ENCODE measurements at regions not wholly inside any gene's neighbourhood (a gene's known extent, or its start where the extent isn't known, plus 50 kb on each side); places are given as distances from the start of the nearest gene placed in this dataset.

- intact Hi-C loops (cut with DNase I, micrococcal nuclease): no loop called here
- Mint-ChIP-seq H3K36me3 (ENCODE audit: low read depth) (no peaks in the 10 kb centered on the region), H3K4me3 (no peak overlapping the region), H3K9me3 (no peaks in the 10 kb centered on the region), H3K27me3 (no peaks in the 10 kb centered on the region), H3K27ac (no peak overlapping the region), H3K4me1 (ENCODE audit: low read depth) (no peaks in the 10 kb centered on the region)
- TF ChIP-seq CTCF (IDR thresholded peaks at IDR 0.05): no peak
- H3K9me3 ChIP-seq (ENCODE audit: control insufficient read depth in 1 of 2, insufficient read depth in 1 of 2, low read length in 2 of 2): no peaks in the 10 kb centered on the region
- no peaks in the 10 kb centered on the region for H3K36me3 ChIP-seq (ENCODE audit: insufficient read depth, low read length)
- no peak for DNase-seq
- no peak for ATAC-seq (ENCODE audit: poor library complexity)
- POLR2A ChIA-PET: no interaction called here
- CTCF ChIA-PET: no interaction called here
- no peaks in the 10 kb centered on the region for H3K27me3 ChIP-seq (ENCODE audit: control insufficient read depth in 1 of 2, insufficient read depth in 2 of 2, low read length in 2 of 2)
- H3K4me3 ChIP-seq (ENCODE audit: low read length): no peak overlapping the region
- no peaks in the 10 kb centered on the region for H3K4me1 ChIP-seq (ENCODE audit: insufficient read depth, low read length)
- H3K27ac ChIP-seq (ENCODE audit: low read depth in 1 of 2, low read length in 2 of 2): no peak overlapping the region
These were observed 85.7 kb upstream of the INHBA start for GRCh38 chr7:41788556-41788955.

GRCh38 chr7:41787651-41788350 is 84.9 kb upstream of the INHBA start:
- TF ChIP-seq CTCF (IDR thresholded peaks at IDR 0.05): no peak
- intact Hi-C loops (cut with DNase I, micrococcal nuclease): no loop called here
- H3K27me3 Mint-ChIP-seq: no peaks in the 10 kb centered on the region
- no peak overlapping the region for H3K4me3 Mint-ChIP-seq
- ChIA-PET POLR2A (no interaction called here), CTCF (no interaction called here)
- ATAC-seq (ENCODE audit: poor library complexity) (no peak), DNase-seq (no peak)
- H3K4me1 Mint-ChIP-seq (ENCODE audit: low read depth): no peaks in the 10 kb centered on the region
- H3K9me3 Mint-ChIP-seq: no peaks in the 10 kb centered on the region
- Histone ChIP-seq H3K4me3 (ENCODE audit: low read length) (no peak overlapping the region), H3K27ac (ENCODE audit: low read depth in 1 of 2, low read length in 2 of 2) (no peak overlapping the region), H3K27me3 (ENCODE audit: control insufficient read depth in 1 of 2, insufficient read depth in 2 of 2, low read length in 2 of 2) (no peaks in the 10 kb centered on the region), H3K36me3 (ENCODE audit: insufficient read depth, low read length) (no peaks in the 10 kb centered on the region), H3K4me1 (ENCODE audit: insufficient read depth, low read length) (no peaks in the 10 kb centered on the region), H3K9me3 (ENCODE audit: control insufficient read depth in 1 of 2, insufficient read depth in 1 of 2, low read length in 2 of 2) (no peaks in the 10 kb centered on the region)
- H3K36me3 Mint-ChIP-seq (ENCODE audit: low read depth): no peaks in the 10 kb centered on the region
- H3K27ac Mint-ChIP-seq: no peak overlapping the region

- Histone ChIP-seq H3K36me3 (ENCODE audit: insufficient read depth, low read length) (no peaks in the 10 kb centered on the region), H3K4me1 (ENCODE audit: insufficient read depth, low read length) (no peaks in the 10 kb centered on the region), H3K4me3 (ENCODE audit: low read length) (no peak overlapping the region), H3K27me3 (ENCODE audit: control insufficient read depth in 1 of 2, insufficient read depth in 2 of 2, low read length in 2 of 2) (no peaks in the 10 kb centered on the region), H3K9me3 (ENCODE audit: control insufficient read depth in 1 of 2, insufficient read depth in 1 of 2, low read length in 2 of 2) (no peaks in the 10 kb centered on the region), H3K27ac (ENCODE audit: low read depth in 1 of 2, low read length in 2 of 2) (no peak overlapping the region)
- no peaks in the 10 kb centered on the region for H3K4me1 Mint-ChIP-seq (ENCODE audit: low read depth)
- intact Hi-C loops (cut with DNase I, micrococcal nuclease): no loop called here
- no peak for ATAC-seq (ENCODE audit: poor library complexity)
- no peak overlapping the region for H3K27ac Mint-ChIP-seq
- ChIA-PET CTCF (no interaction called here), POLR2A (no interaction called here)
- no peaks in the 10 kb centered on the region for H3K9me3 Mint-ChIP-seq
- TF ChIP-seq CTCF (IDR thresholded peaks at IDR 0.05): no peak
- no peaks in the 10 kb centered on the region for H3K36me3 Mint-ChIP-seq (ENCODE audit: low read depth)
- H3K27me3 Mint-ChIP-seq: no peaks in the 10 kb centered on the region
- no peak overlapping the region for H3K4me3 Mint-ChIP-seq
- peak in 2 of 14 experiments; percentile 9 to 19 for DNase-seq
These were observed 84.1 kb upstream of the INHBA start for GRCh38 chr7:41786944-41787343.
